ENCODE measurements at regions not wholly inside any gene's neighbourhood (a gene's known extent, or its start where the extent isn't known, plus 50 kb on each side); places are given as distances from the start of the nearest gene placed in this dataset.
"Not testable (repeated sequence)": the region's sequence is repeated elsewhere in the genome, so short reads cannot be mapped to it uniquely, and the experiment has no call there.

GRCh38 chr10:128178302-128178958 lies 52.2 kb upstream of the MKI67 start:
- peak; percentile 84 for DNase-seq (ENCODE audit: low read depth, low spot score)

DNA sequence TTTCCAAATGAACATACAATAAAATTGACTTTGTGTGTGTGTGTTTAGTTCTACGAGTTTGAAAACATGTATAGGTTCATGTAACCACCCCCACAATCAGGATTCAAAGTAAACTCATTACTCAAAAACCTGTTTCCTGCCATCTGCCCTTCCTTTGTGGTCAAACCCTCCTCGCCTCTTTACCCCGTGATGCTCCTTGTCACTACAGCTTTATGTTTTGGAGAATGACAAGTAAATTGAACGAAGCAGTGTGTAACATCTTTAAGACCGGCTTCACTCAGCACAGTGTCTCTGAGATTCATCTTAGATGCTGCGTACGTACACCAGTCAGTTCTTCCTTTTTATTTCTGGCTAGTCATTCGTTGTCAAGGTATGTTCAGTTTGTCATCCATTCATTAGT lies 54.6 kb upstream of the MKI67 start:
- DNase-seq (ENCODE audit: low read depth, low spot score) = no peak

- DNase-seq (ENCODE audit: low read depth, low spot score) = no peak
Observed at GRCh38 chr10:128185627-128186026, 59.4 kb upstream of the MKI67 start.

GRCh38 chr10:128186959-128187787 lies 61.0 kb upstream of the MKI67 start:
- no peak for DNase-seq (ENCODE audit: low read depth, low spot score)

GRCh38 chr10:128187788-128188185 lies 61.6 kb upstream of the MKI67 start:
- DNase-seq (ENCODE audit: low read depth, low spot score) = no peak

- DNase-seq (ENCODE audit: low read depth, low spot score) = no peak
Observed at GRCh38 chr10:128189176-128189575, 63.0 kb upstream of the MKI67 start.

DNA sequence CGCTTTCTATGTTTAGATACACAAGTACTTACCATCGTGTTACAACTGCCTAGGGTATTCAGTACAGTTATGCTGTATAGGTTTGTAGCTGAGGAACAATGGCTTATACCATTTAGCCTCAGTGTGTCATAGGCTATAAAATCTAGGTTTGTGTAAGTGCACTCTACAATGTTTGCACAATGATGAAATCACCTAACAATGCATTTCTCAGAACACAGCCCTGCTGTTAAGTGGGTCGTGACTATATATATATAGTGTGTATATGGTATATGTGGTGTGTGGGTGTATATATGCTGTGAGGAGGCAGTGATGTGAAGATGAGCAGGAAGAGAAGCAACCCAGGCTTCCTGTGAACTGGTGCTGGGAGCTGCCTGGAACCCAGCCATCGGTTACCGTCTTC lies 65.6 kb upstream of the MKI67 start:
- DNase-seq (ENCODE audit: low read depth, low spot score) = no peak

DNA sequence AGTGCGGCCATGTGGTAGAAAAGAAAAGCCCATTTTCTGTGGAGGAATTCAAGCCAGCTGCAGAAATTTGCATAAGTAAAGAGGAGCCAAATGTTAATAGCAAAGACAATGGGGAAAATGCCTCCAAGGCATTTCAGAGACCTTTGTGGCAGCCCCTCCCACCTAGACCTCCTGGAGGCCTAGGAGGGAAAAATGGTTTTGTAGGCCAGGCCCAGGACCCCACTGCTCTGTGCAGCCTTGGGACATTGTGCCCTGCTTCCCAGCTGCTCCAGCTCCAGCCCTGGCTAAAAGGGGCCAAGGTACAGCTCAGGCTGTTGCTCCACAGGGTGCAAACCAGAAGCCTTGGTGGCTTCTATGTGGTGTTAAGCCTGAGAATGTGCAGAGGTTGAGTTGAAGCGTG lies 75.6 kb upstream of the MKI67 start:
- peak; percentile 69 for DNase-seq (ENCODE audit: low read depth, low spot score)

- DNase-seq (ENCODE audit: low read depth, low spot score) = no peak
Observed at GRCh38 chr10:128203028-128203427, 76.8 kb upstream of the MKI67 start.

- DNase-seq (ENCODE audit: low read depth, low spot score) = not testable (repeated sequence)
Observed at GRCh38 chr10:128205591-128205990, 79.4 kb upstream of the MKI67 start.

- no peak for DNase-seq (ENCODE audit: low read depth, low spot score)
Observed at GRCh38 chr10:128206676-128207075, 80.5 kb upstream of the MKI67 start.

GRCh38 chr10:128209862-128210214 lies 83.6 kb upstream of the MKI67 start:
- no peak for DNase-seq (ENCODE audit: low read depth, low spot score)

DNA sequence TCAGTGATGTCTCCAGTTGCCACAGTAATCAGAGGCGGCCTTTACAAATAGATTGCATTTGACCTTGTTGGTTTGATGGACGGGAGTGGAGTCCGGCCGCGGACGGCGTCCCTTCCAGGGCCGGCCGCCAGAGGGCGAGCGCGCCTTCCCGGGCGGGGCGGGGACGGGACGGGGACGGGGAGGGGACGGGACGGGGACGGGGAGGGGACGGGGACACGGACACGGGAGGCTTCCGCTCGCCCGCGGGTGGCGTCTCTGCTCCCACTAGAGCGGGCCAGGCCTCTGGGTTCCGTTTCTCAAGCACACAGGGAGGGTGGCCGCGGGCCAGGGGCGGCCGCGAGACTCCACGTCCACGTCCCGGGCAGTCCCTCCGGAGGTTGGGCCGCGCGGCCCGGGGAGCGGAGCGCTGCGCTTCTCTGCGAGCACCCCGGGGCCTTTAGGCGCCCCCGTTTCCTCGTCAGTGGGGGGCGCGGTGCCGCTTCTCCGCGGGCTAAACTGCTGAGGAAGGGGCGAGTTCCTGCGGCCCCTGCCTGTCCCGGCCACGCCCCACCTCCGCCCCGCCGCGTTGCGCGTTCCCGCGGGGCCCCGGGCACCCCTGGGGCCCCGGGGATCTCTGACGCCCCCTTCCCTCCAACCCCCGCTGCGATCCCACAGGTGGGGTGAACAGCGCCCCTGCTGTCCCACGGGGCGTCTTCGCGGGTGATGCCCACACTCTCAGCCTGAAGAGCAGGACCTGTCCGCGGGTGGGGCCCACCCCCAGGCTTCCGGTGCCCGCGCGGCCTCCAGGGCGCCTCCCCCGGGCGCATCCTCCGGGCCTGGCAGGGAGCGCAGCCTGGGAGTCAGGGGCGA lies 84.2 kb upstream of the MKI67 start:
- peak; percentile 62 for DNase-seq (ENCODE audit: low read depth, low spot score)

DNA sequence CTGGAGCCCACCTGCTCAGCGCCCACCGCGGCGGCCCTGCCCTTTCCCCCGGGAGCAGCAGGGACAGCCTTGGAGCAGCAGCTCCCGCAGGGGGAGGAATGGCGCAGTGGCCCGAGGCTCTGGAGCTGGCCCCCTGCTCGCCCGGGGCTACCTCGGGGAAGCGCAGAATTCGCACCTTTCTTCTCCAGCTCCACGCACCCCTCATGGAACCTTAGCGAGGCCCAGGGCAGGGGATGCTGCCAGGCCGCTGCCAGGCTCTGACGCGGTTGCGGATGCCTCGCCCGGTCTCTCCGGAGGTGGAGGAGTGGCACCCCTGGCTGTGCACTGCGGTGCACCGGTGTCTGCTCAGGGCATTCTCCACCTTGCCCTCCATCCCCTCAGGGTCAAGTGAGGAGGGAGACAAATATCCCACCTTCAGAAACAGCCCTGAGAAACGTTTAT lies 84.9 kb upstream of the MKI67 start:
- no peak for DNase-seq (ENCODE audit: low read depth, low spot score)

DNA sequence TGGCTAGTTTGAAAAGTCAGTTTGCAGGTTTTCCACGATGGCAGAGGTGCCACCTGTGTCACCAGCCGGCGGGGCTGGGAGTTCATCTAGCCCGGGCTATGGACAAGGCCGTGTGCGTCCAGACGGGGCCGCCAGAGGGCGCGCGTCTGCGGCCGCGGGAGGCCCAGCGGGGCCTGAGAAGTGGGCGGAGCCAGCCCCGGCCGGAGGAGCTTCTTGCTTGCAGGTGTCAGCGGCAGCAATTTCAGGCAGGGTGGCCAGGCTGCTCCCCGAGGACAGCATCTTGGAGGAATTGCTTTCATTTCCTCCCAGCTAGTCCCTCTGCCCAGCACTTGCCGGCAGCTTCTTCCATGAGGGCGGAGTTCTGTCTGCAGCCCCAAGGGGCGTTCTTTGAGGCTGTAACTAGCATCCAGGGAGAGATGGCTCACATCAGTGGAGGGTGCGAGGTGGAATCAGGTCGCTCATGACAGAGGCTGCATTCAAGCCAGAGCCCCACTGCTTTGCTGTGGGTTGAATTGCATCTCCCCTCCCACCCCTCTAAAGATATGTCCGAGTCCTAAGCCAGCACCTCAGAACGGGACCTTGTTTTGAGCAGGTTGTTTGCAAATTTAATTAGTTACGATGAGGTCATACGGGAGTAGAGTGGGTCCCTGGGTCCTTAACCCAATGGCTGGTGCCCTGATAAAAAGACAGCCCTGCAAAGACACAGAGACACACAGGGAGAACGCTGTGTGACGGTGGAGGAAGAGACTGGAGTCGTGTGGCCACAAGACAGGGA lies 85.9 kb upstream of the MKI67 start:
- DNase-seq (ENCODE audit: low read depth, low spot score) = peak; percentile 94

GRCh38 chr10:128213156-128213555 lies 86.9 kb upstream of the MKI67 start:
- no peak for DNase-seq (ENCODE audit: low read depth, low spot score)

DNA sequence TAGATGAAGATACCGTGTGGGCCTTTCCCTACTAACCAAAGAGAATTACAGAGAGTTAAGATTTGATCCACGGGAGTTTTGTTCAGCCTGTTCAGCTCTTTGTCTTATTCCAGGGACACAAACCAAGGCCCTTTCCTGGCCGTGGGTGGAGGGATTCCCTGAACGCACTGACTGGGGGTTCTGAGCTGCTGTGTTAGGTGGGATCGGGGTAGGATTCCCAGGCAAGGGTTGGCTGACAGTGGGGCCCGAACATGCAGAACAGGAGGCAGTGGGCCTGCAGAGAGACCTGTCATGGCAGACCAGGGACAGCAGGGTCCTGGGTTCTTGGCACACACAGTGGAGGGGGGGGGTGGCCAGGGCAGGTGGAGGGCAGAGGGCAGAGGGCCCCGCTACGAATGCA lies 89.5 kb upstream of the MKI67 start:
- no peak for DNase-seq (ENCODE audit: low read depth, low spot score)

DNA sequence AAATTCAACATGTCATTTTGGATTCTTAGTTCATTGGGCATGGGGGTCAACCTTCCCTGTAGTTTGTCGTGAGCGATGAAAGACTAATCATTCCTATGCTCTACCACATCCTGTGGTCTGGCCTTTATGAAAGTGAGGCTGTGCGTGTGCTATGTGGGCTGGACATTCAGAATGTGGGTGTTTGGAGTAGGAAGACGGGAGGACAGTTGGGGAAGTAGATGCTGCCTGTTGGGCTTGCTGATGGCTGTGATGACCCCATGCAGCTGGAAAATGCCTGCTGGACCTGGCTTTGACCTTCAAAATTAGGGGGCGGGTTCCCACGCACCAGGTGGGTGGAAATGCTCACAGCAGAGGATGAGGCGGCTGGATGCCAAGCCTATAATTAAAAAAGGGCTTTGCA lies 90.9 kb upstream of the MKI67 start:
- DNase-seq (ENCODE audit: low read depth, low spot score) = no peak

DNA sequence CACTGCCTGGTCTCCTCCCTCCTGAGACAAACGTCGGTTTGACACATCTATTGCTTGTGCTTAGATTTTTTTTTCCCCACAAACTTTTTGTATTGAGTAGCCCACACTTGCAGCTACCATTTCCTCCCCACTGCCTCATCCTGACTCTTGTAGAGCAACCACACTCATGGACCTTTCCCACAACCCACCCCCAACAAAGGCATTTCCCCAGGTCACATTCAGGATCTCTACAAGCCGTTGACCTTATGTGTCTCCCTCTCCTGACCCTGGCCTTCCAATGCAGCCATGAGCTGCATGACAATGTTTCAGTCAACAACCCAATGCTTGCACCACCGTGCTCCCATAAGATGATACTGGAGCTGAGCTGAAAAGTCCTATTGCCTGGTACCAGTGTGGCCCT lies 91.9 kb upstream of the MKI67 start:
- no peak for DNase-seq (ENCODE audit: low read depth, low spot score)

DNA sequence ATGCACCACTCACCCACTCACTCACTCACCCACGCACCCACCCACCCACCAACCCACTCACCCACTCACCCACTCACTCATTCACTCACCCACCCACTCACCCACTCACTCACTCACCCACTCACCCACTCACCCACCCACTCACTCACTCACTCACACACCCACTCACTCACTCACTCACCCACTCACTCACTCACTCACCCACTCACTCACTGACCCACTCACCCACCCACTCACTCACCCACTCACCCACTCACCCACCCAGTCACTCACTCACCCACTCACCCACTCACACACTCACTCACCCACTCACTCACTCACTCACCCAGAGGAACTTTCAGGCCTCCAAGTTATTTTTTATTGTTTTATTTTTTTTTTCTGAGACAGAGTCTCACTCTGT lies 93.1 kb upstream of the MKI67 start:
- no peak for DNase-seq (ENCODE audit: low read depth, low spot score)

DNA sequence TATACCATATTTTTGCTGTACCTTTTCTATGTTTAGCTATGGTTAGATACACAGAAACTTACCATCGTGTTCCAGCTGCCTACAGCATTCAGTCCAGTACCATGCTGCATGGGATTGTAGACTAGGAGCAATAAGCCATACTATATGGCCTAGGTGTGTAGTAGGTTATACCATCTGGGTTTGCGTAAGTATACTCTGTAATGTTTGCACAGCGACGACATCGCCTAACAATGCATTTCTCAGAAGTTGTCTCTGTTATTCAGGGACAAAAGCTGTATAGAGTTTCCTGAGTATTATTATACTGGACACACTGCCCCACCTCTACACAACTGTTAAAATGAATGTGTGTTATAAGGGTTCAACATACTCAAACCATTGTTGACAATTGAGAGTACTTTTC lies 93.8 kb upstream of the MKI67 start:
- DNase-seq (ENCODE audit: low read depth, low spot score) = no peak

DNA sequence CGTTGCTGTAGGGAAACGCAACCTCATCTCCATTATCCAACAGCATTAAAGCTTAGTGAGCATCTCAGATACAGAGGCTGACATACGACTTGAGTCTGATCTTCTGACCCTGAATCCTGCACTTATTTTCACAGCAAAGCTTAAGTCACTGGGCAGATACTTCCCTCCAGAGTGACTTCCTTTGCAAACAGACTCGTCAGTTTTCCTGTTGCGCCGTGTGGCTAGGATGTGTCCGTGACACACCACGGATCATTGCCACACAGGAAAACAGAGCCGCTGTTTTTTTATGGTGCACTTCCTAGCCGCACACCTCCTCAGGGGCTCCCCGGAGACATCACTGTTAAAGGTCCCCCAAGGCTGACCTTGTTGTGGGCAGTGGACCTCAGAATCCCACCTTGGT lies 94.9 kb upstream of the MKI67 start:
- no peak for DNase-seq (ENCODE audit: low read depth, low spot score)

All from ELF-1 (cell line).